Cardiac fibroblast (primary cell): ENCODE measurements at regions not wholly inside any gene's neighbourhood (a gene's known extent, or its start where the extent isn't known, plus 50 kb on each side); places are given as distances from the start of the nearest gene placed in this dataset.

Experiments used
- DNase-seq, 2 donors: peaks; one replicate each; pipeline versions ENCODE4 v3.0.0 to v3.0.0-alpha.2; 2010; ENCODE audit warnings: low read depth in 2 of 2
- H3K4me3 ChIP-seq, 2 donors: replicated peaks in 1 of 2; 1 replicate in 1 of 2; 2 replicates in 1 of 2; pipeline ENCODE4 v1.5.1; 2011; ENCODE audit warnings: low read depth in 2 of 2, low read length in 2 of 2, mild to moderate bottlenecking in 2 of 2, moderate library complexity in 1 of 2
- TF ChIP-seq, protein P1 (sequence below): IDR thresholded peaks from one replicate; pipeline ENCODE4 v1.5.1; 2011; ENCODE audit warnings: low read depth, mild to moderate bottlenecking, low read length, inconsistent platforms

DNA sequence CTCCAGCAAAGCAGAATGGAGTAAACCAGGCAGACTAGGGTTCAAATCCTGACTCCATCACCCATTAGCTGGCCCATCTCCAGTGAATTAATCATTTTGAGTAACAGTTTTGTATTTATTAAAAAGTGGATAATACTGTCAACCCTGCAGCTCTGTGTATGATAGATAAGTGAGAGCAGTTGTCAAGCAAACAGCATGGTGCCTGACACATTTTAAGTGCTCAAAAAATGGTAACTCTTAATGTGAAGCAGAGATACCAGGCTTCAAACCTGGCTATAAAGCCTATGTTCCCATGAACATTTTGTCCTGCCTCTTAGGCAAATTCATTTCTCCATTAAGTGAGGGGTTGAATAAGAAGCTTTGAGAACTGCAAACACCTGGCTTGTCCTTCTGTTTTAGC, 409.6 kb downstream of the TBC1D4 start:
- no peak overlapping the region for H3K4me3 ChIP-seq
- TF ChIP-seq, protein P1, sequence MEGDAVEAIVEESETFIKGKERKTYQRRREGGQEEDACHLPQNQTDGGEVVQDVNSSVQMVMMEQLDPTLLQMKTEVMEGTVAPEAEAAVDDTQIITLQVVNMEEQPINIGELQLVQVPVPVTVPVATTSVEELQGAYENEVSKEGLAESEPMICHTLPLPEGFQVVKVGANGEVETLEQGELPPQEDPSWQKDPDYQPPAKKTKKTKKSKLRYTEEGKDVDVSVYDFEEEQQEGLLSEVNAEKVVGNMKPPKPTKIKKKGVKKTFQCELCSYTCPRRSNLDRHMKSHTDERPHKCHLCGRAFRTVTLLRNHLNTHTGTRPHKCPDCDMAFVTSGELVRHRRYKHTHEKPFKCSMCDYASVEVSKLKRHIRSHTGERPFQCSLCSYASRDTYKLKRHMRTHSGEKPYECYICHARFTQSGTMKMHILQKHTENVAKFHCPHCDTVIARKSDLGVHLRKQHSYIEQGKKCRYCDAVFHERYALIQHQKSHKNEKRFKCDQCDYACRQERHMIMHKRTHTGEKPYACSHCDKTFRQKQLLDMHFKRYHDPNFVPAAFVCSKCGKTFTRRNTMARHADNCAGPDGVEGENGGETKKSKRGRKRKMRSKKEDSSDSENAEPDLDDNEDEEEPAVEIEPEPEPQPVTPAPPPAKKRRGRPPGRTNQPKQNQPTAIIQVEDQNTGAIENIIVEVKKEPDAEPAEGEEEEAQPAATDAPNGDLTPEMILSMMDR = no peak
- DNase-seq = no peak

DNA sequence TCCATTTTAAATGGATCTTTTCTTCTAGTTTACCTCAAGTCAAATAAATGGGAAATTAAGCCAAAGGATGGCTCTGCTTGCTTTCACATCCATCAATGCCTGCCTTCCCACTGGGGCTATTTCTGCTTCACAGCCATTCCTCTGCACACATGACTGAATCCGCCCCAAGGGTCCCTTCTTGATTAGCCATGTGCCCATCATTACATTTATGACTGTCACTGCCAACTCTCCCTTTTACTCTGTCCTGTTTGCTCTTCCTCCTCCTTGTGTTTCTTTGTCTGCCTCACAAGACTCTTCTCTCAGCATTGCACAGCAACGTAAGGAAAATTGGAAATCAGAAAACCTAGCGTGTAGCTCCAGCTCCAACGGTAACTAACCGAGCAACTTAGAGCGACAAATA, 410.2 kb downstream of the TBC1D4 start:
- DNase-seq = no peak
- TF ChIP-seq, protein P1 = no peak
- H3K4me3 ChIP-seq = no peak overlapping the region

DNA sequence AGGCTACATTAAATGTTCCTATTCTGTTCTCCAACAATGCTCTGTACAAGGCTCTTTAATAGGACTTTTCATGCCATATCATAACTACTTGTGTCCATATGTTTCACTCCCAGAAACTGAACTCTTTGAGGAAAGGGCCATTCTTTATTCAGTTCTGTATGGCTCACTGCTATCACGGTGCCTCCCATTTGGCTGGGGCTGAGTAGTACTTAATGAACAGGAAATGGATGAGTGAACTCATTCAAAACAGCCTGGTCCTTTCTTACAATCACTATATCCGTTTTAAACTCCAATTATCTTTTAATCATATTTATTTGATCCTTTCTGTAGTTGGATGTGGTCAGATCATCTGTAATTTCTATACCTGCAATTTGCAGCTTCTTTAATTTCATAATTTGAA, 410.6 kb downstream of the TBC1D4 start:
- peak; percentile 2 to 41 for DNase-seq
- TF ChIP-seq, protein P1 = no peak

DNA sequence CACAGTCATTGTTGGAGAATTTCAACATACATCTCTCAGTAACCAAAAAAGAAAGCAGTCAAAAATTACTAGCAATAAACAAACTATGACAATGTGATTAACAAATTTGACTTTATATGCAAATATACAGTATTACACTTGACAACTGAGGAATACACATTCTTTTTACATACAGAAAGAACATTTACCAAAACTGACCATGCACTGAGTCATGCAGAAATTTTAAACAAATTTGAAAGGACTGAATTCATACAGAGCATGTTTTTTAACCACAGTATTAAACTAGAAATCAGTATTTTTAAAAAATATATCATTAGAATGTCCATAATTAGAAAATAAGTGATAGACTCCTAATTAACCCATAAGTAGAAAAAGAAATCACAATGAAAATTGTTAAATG, 420.1 kb downstream of the TBC1D4 start:
- DNase-seq = no peak
- no peak overlapping the region for H3K4me3 ChIP-seq
- TF ChIP-seq, protein P1 = no peak

More for the DNA sequence above, 410.6 kb downstream of the TBC1D4 start:
- no peak overlapping the region for H3K4me3 ChIP-seq

DNA sequence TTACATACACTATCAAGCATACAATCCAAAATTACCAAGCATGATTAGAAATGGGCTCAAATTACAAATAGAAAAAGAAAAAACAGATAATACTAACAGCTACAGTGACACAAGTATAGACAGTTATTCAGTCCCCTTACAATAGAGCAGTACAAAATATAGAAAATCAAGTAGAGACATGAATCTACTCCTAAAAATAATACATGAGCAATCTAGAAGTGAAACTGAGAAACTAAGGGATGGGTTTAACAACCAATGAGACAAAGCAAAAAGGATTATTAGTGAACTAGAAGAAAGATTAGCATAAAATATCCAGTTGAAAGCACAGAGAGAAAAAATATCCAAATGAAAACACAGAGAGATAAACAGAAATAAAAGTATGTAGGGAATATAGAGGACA, 426.7 kb downstream of the TBC1D4 start:
- no peak for DNase-seq
- TF ChIP-seq, protein P1 = no peak
- no peak overlapping the region for H3K4me3 ChIP-seq

DNA sequence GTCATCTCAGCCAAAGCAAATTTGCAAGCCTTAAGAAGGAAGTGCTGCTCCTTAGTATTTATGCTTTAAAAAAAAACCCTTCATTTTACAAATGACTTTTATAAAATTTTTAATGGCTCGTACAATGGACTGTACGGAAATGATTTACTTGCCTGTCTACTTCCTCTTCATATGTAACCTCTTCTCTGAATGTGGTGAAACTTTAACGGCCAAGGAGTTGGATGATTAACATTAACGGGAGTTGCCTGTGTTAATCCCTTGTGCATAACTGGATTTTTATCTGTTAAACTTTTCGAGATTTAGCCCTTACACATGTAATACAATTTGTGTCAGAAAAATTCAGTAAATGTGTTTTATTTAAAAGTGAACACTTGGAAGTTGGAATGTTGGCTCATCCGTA, 429.4 kb downstream of the TBC1D4 start:
- TF ChIP-seq, protein P1 = no peak
- DNase-seq = no peak
- no peak overlapping the region for H3K4me3 ChIP-seq

DNA sequence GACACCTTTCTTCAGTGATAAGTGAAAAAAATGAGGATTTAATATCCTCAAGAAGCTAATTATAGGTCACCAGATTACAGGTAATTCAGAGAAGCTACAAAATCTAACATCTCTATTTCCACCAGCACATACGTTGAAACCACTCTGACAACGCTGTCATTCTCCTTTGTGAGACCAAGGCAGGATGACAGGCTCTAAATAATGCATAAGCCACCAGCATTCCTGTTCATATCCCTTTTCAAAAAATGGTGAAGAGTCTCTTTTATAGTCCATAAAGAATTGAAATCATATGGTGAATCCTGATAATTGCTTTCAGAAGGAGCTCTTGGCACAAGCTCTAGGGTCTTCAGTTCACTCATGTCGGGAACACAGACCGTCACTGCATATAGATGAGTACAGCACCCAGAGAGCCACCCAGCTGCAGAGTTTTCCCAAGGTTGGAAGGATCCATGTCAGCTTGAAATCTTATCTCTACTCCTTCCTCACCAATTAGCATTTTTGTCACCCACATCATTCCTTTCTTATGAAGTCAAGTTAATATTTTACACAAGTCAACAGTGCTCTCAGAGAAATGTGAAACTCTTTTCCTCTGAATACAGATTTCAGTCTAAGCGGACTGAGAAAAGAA, 431.4 kb downstream of the TBC1D4 start:
- TF ChIP-seq, protein P1 = no peak
- no peak overlapping the region for H3K4me3 ChIP-seq
- peak; percentile 3 to 27 for DNase-seq
